GM12878 (cell line): ENCODE measurements at regions not wholly inside any gene's neighbourhood (a gene's known extent, or its start where the extent isn't known, plus 50 kb on each side); places are given as distances from the start of the nearest gene placed in this dataset.

Experiments
- BCL3 ChIP-seq: IDR thresholded peaks from 2 replicates; pipeline ENCODE4 v1.6.1; 2011; ENCODE audit warnings: borderline replicate concordance, low read depth, mild to moderate bottlenecking, moderate library complexity, low read length; ENCODE audit not compliant: insufficient read depth, poor library complexity, severe bottlenecking
- E2F8 ChIP-seq: fragments of 450-650 bp; IDR thresholded peaks from 2 replicates; pipeline ENCODE4 v1.6.1; 2018; ENCODE audit warnings: mild to moderate bottlenecking, low read depth, moderate library complexity; ENCODE audit not compliant: partially characterized antibody
- ELK1 ChIP-seq: IDR thresholded peaks from 2 replicates; pipeline ENCODE4 v1.6.1; 2012; ENCODE audit warnings: low read depth, low read length, improper control_type of control experiment
- FOXK2 ChIP-seq: fragments of 450-650 bp; IDR thresholded peaks from 2 replicates; pipeline ENCODE4 v1.6.1; 2017; ENCODE audit warnings: mild to moderate bottlenecking, moderate library complexity
- HCFC1 ChIP-seq: fragments of 150-350 bp; IDR thresholded peaks from 2 replicates; pipeline ENCODE4 v1.6.1; 2014; ENCODE audit warnings: low read length
- KAT2A ChIP-seq: conservative IDR thresholded peaks from 2 replicates; pipeline ENCODE4 v1.6.1; 2011; ENCODE audit warnings: low read depth, low read length; ENCODE audit not compliant: control insufficient read depth
- MAX ChIP-seq: IDR thresholded peaks from 2 replicates; pipeline ENCODE4 v1.6.1; 2012; ENCODE audit warnings: low read depth, low read length, improper control_type of control experiment
- NBN ChIP-seq: fragments of 450-650 bp; IDR thresholded peaks from 2 replicates; pipeline ENCODE4 v1.6.1; 2016
- NRF1 ChIP-seq: conservative IDR thresholded peaks from 2 replicates; pipeline ENCODE4 v1.6.1; 2011; ENCODE audit warnings: mild to moderate bottlenecking, low read depth, low read length, improper control_type of control experiment
- PAX8 ChIP-seq: fragments of 450-650 bp; IDR thresholded peaks from 2 replicates; pipeline ENCODE4 v1.6.1; 2017; ENCODE audit warnings: mild to moderate bottlenecking, moderate library complexity
- POLR2AphosphoS5 ChIP-seq: IDR thresholded peaks from 2 replicates; pipeline ENCODE4 v1.6.1; 2011; ENCODE audit warnings: mild to moderate bottlenecking, low read length, inconsistent platforms
- RBBP5 ChIP-seq: fragments of 200-600 bp; sonication (generic); conservative IDR thresholded peaks from 2 replicates; pipeline ENCODE4 v1.6.1; 2016
- STAT3 ChIP-seq: IDR thresholded peaks from 2 replicates; pipeline ENCODE4 v1.6.1; 2011; ENCODE audit warnings: low read depth, low read length, improper control_type of control experiment
- SUPT20H ChIP-seq: IDR thresholded peaks from 2 replicates; pipeline ENCODE4 v1.6.1; 2011; ENCODE audit warnings: low read depth, mild to moderate bottlenecking, low read length, moderate library complexity, borderline replicate concordance; ENCODE audit not compliant: control insufficient read depth

- TF ChIP-seq ELK1 (no peak), FOXK2 (no peak), POLR2AphosphoS5 (0 out of 2 replicates have a peak, but pooled peaks have one; percentile 22), MAX (no peak), STAT3 (0 out of 2 replicates have a peak, but pooled peaks have one; percentile 45), BCL3 (peak; percentile 26), RBBP5 (no peak), PAX8 (no peak), NRF1 (no peak), E2F8 (no peak), NBN (no peak), HCFC1 (no peak), KAT2A (no peak), SUPT20H (no peak)
Observed at GRCh38 chr4:38455092-38455862, 208.7 kb upstream of the KLF3 start (continued).
